Right cardiac atrium (tissue), 5 donors: ENCODE measurements at regions not wholly inside any gene's neighbourhood (a gene's known extent, or its start where the extent isn't known, plus 50 kb on each side); places are given as distances from the start of the nearest gene placed in this dataset.

ENCODE experiments used
- ATAC-seq, 2 donors: fragments of 200-7000 bp; cut with Tn5 transposase; one replicate each; pipeline versions ENCODE4 v1.8.0 to v1.9.1; 2020; ENCODE audit warnings: moderate library complexity in 2 of 2, mild to moderate bottlenecking in 1 of 2
- DNase-seq, 3 donors: peaks; one replicate each; pipeline ENCODE4 v3.0.0-alpha.2; 2020
- H3K27ac ChIP-seq: one replicate; pipeline ENCODE4 v1.5.1; 2013; ENCODE audit warnings: mild to moderate bottlenecking, low read length, control low read depth, moderate library complexity
- H3K27me3 ChIP-seq: one replicate; pipeline ENCODE4 v1.6.1; 2013; ENCODE audit not compliant: control insufficient read depth, insufficient read depth
- H3K4me1 ChIP-seq: one replicate; pipeline ENCODE4 v1.6.1; 2013; ENCODE audit warnings: low read length; ENCODE audit not compliant: control insufficient read depth, insufficient read depth
- H3K4me3 ChIP-seq: one replicate; pipeline ENCODE4 v1.5.1; 2013; ENCODE audit warnings: low read length, control low read depth
- H3K9me3 ChIP-seq: one replicate; pipeline ENCODE4 v1.6.1; 2013; ENCODE audit warnings: low read length; ENCODE audit not compliant: control insufficient read depth
- WGBS: extraction: QIAGEN DNeasy Blood & Tissue Kit; methylation state at CpG from one replicate; pipeline ENCODE4 v1.1.7; 2013; 5-methylcytosine and 5-hydroxymethylcytosine counted together
- intact Hi-C, 4 donors: fragments of 100-400 bp; cut with DNase I; formaldehyde crosslinking; loops; one replicate each; pipeline versions ENCODE4 v1.11.0 to v1.14.0; 2022 to 2023
- donor health status: healthy with polysubstance abuse.
- donor health status: DM: no; HTN: yes; CAD: no.
- donor health status: DM: no; HTN: no; CAD: no.
- donor health status: DM: no; HTN: yes; CAD: no; lungs with severe emphysema.
- donor health status: DM: yes; HTN: yes; CAD: no.

- DNase-seq (no peak), ATAC-seq (no peak)
- Histone ChIP-seq H3K4me3 (no peak overlapping the region), H3K27me3 (no peaks in the 10 kb centered on the region), H3K4me1 (no peaks in the 10 kb centered on the region), H3K27ac (no peak overlapping the region), H3K9me3 (no peaks in the 10 kb centered on the region)
- 82% methylated on average over 5 of the region's 5 CpGs for WGBS
- intact Hi-C loops, result no loop called here
Observed at GRCh38 chr12:69117566-69118266, 121.7 kb upstream of the CPSF6 start.

DNA sequence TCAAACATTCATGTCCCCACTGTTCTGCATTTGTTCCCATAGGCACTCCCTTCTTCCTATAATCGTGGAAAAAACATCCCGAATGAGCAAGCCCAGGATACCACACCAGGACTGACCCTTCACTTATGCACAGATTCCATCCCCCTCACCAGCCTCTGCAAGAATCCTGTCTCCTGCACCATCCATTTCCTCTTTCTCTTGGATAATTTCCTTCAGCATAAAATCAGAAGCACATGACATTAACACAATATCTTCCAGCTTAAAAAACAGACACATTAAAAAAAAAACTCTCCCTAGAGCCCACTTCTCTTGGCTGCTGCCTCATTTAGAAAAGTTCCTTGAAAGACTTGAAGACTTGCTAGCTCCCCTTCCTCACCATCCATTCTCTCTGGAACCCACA lies 120.9 kb upstream of the CPSF6 start:
- H3K9me3 ChIP-seq, result no peaks in the 10 kb centered on the region
- H3K27ac ChIP-seq, result no peak overlapping the region
- DNase-seq, result no peak
- no peak for ATAC-seq
- H3K27me3 ChIP-seq, result no peaks in the 10 kb centered on the region
- no peaks in the 10 kb centered on the region for H3K4me1 ChIP-seq
- H3K4me3 ChIP-seq, result no peak overlapping the region
- intact Hi-C loops, result no loop called here
- 46% methylated on average over 2 of the region's 2 CpGs for WGBS

DNA sequence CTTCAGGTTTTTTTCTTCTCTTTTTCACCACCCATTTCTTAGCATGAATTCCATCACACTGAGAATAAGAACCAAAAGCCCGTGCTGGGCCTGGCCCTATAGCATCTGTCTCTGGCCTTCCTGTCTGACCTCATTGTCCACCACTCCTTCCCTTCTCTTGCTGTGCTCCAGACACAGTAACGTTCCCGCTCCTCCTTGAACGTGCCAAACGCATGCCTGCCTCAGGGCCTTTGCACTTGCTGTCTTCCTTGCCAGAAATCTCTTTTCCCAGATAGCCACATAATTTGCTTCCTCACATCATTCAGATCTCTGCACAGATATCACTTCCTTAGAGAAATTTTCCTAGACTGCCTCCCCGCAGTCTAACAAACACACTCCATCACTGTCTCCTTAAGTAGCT lies 119.6 kb upstream of the CPSF6 start:
- ATAC-seq, result no peak
- 82% methylated on average over 6 of the region's 6 CpGs for WGBS
- no peaks in the 10 kb centered on the region for H3K9me3 ChIP-seq

GRCh38 chr12:69120354-69120753 lies 119.0 kb upstream of the CPSF6 start:
- no peak for ATAC-seq
- WGBS, result 53% methylated on average over 5 of the region's 5 CpGs
- no peaks in the 10 kb centered on the region for H3K4me1 ChIP-seq
- no peak for DNase-seq
- H3K27me3 ChIP-seq, result no peaks in the 10 kb centered on the region
- no peak overlapping the region for H3K27ac ChIP-seq
- intact Hi-C loops, result no loop called here
- H3K9me3 ChIP-seq, result no peaks in the 10 kb centered on the region
- no peak overlapping the region for H3K4me3 ChIP-seq

More for the DNA sequence above, 119.6 kb upstream of the CPSF6 start:
- no peak overlapping the region for H3K27ac ChIP-seq
- H3K4me1 ChIP-seq, result no peaks in the 10 kb centered on the region
- H3K27me3 ChIP-seq, result no peaks in the 10 kb centered on the region
- intact Hi-C loops, result no loop called here
- no peak for DNase-seq
- no peak overlapping the region for H3K4me3 ChIP-seq

DNA sequence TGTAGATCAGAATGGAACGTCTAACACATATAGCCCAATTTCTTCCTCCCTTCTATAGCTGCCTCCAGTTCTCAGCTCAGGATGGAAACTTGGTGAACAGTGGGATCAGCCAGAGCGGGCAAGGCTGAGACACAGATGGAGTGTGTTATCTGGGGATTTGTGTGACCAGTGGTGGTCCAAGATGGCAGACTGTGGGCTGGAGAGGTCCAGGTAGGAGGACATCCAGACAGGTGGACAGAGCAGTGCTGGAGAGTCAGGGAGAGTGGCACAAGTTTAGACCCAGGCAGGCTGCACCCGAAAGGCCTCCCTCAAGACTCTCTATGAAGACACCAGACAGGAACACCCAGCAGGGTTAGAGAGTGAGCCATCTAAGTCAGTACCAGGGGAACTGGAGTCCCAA lies 116.1 kb upstream of the CPSF6 start:
- H3K27me3 ChIP-seq, result no peaks in the 10 kb centered on the region
- H3K4me1 ChIP-seq, result no peaks in the 10 kb centered on the region
- WGBS, result 95% methylated on average over 3 of the region's 3 CpGs
- intact Hi-C loops, result no loop called here
- H3K4me3 ChIP-seq, result no peak overlapping the region
- ATAC-seq (peak in 1 of 2 donors; percentile 11), DNase-seq (no peak)
- H3K9me3 ChIP-seq, result no peaks in the 10 kb centered on the region
- no peak overlapping the region for H3K27ac ChIP-seq

GRCh38 chr12:69123919-69124638 lies 115.3 kb upstream of the CPSF6 start:
- 76% methylated on average over 8 of the region's 8 CpGs for WGBS
- DNase-seq (no peak), ATAC-seq (no peak)
- Histone ChIP-seq H3K4me3 (no peak overlapping the region), H3K27ac (no peak overlapping the region), H3K27me3 (no peaks in the 10 kb centered on the region), H3K4me1 (no peaks in the 10 kb centered on the region), H3K9me3 (no peaks in the 10 kb centered on the region)
- intact Hi-C loops, result no loop called here

GRCh38 chr12:69129017-69129416 lies 110.4 kb upstream of the CPSF6 start:
- DNase-seq, result no peak
- no peak overlapping the region for H3K4me3 ChIP-seq
- H3K4me1 ChIP-seq, result no peaks in the 10 kb centered on the region
- ATAC-seq, result no peak
- intact Hi-C loops, result no loop called here
- no peaks in the 10 kb centered on the region for H3K27me3 ChIP-seq
- WGBS, result 81% methylated on average over 1 of the region's 1 CpG
- H3K9me3 ChIP-seq, result no peaks in the 10 kb centered on the region
- no peak overlapping the region for H3K27ac ChIP-seq

DNA sequence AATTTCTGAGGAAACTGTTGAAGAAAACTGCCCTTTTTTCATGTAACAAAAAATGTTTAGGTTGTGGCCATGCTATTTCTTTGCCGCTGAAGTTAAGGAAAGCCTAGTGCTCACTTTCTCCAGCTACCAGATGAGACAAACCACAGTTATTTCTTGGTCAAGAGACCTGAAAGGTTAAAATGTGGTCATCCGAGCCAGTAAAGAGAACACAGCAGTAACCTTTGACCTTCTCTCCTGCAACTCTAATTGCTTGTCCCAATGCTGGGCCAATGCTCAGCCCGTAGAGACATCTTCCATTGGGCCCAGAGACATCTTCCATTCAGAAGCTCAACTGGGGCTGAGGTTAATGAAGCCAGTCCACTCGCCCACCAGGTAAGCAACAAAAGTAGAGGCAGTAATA lies 109.8 kb upstream of the CPSF6 start:
- WGBS, result 84% methylated on average over 4 of the region's 4 CpGs
- Histone ChIP-seq H3K27ac (no peak overlapping the region), H3K27me3 (no peaks in the 10 kb centered on the region), H3K4me1 (no peaks in the 10 kb centered on the region), H3K4me3 (no peak overlapping the region), H3K9me3 (no peaks in the 10 kb centered on the region)
- DNase-seq (no peak), ATAC-seq (no peak)
- intact Hi-C loops, result no loop called here

- intact Hi-C loops, result no loop called here
- H3K4me3 ChIP-seq, result no peak overlapping the region
- DNase-seq, result no peak
- H3K27ac ChIP-seq, result no peak overlapping the region
- ATAC-seq, result no peak
- no peaks in the 10 kb centered on the region for H3K9me3 ChIP-seq
- no peaks in the 10 kb centered on the region for H3K27me3 ChIP-seq
- no peaks in the 10 kb centered on the region for H3K4me1 ChIP-seq
Observed at GRCh38 chr12:69130064-69130463, 109.3 kb upstream of the CPSF6 start.

DNA sequence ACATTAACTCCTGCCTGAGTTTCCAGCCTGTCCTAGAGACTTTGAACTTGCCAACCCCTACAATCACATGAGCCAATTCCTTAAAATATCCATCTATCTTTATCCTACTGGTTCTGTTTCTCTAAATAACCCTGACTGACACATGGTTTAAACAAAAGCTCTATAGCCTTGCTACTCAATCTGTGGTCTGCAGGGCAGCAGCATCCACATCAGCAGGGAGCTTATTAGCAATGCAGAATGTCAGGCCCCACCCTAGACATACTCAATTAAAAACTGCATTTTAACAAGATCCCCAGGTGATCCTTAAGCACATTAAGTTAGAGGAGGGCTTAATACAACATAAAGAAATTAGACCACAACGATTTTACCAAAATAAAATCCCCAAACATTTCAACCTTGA lies 108.3 kb upstream of the CPSF6 start:
- Histone ChIP-seq H3K4me1 (no peaks in the 10 kb centered on the region), H3K9me3 (no peaks in the 10 kb centered on the region), H3K27me3 (no peaks in the 10 kb centered on the region), H3K4me3 (no peak overlapping the region), H3K27ac (no peak overlapping the region)
- DNase-seq, result no peak
- 36% methylated on average over 1 of the region's 1 CpG for WGBS
- ATAC-seq, result no peak
- intact Hi-C loops, result no loop called here

DNA sequence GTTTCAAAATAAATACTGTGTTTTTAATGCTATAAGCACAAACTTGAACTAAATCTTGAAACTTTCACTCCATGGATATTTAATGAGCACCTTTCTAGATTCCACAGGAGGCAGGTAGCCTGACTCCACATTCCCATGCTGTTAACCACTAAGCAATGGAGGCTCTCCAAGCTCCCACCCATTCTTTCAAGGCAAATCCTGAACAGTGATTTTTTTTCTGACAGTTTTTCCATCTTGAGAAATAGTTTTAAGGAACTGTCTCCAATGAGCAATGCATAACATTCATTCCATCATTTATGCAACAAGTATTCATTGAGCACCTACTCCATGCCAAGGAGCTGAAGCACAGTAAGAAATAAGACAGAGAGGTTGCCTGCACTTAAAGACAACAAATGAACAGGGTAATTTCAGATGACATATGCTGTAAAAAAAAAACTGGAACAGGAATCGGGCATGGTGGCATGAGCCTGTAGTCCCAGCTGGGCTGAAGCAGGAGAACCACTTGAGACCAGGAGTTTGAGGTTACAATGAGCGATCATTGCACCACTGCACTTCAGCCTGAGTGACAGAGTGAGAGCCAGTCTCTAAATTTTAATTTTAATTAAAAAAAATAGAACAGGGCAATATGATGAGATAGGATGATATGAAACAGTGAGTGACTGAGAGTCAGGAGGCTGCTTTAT lies 102.3 kb upstream of the CPSF6 start:
- H3K27ac ChIP-seq, result no peak overlapping the region
- 94% methylated on average over 2 of the region's 2 CpGs for WGBS
- H3K4me3 ChIP-seq, result no peak overlapping the region
- intact Hi-C loops, result no loop called here
- no peaks in the 10 kb centered on the region for H3K27me3 ChIP-seq
- H3K9me3 ChIP-seq, result peaks cover 2% of the 10 kb centered on the region
- H3K4me1 ChIP-seq, result no peaks in the 10 kb centered on the region
- no peak for DNase-seq
- ATAC-seq, result no peak
